Neural cell (in vitro differentiated cells): ENCODE measurements at regions not wholly inside any gene's neighbourhood (a gene's known extent, or its start where the extent isn't known, plus 50 kb on each side); places are given as distances from the start of the nearest gene placed in this dataset.

ENCODE experiments used
- EP300 ChIP-seq: fragments of 450-650 bp; conservative IDR thresholded peaks from 2 replicates; pipeline ENCODE4 v1.6.1; 2014; ENCODE audit warnings: antibody characterized with exemption, mild to moderate bottlenecking, moderate library complexity; ENCODE audit not compliant: poor library complexity, severe bottlenecking
- EZH2 ChIP-seq: fragments of 200-600, 300-800 bp; shearing (Covaris generic), sonication (generic); IDR thresholded peaks from 2 replicates; pipeline ENCODE4 v1.6.1; 2014; ENCODE audit warnings: antibody characterized with exemption, low read length, borderline replicate concordance, mild to moderate bottlenecking; ENCODE audit not compliant: insufficient read depth, poor library complexity, severe bottlenecking
- POLR2AphosphoS5 ChIP-seq: IDR thresholded peaks from 2 replicates; pipeline ENCODE4 v1.6.1; 2012
- RAD21 ChIP-seq: fragments of 450-650 bp; conservative IDR thresholded peaks from 2 replicates; pipeline ENCODE4 v1.6.1; 2014; ENCODE audit warnings: antibody characterized with exemption, mild to moderate bottlenecking, moderate library complexity
- SMC3 ChIP-seq: fragments of 450-650 bp; conservative IDR thresholded peaks from 2 replicates; pipeline ENCODE4 v1.6.1; 2014; ENCODE audit warnings: antibody characterized with exemption, mild to moderate bottlenecking, moderate library complexity; ENCODE audit not compliant: poor library complexity
- TAF1 ChIP-seq: IDR thresholded peaks from 2 replicates; pipeline ENCODE4 v1.6.1; 2012; ENCODE audit warnings: low read depth
- TF ChIP-seq, protein P1 (sequence below): fragments of 450-650 bp; IDR thresholded peaks from 2 replicates; pipeline ENCODE4 v1.5.1; 2014; ENCODE audit warnings: antibody characterized with exemption, mild to moderate bottlenecking, moderate library complexity; ENCODE audit not compliant: poor library complexity, severe bottlenecking

DNA sequence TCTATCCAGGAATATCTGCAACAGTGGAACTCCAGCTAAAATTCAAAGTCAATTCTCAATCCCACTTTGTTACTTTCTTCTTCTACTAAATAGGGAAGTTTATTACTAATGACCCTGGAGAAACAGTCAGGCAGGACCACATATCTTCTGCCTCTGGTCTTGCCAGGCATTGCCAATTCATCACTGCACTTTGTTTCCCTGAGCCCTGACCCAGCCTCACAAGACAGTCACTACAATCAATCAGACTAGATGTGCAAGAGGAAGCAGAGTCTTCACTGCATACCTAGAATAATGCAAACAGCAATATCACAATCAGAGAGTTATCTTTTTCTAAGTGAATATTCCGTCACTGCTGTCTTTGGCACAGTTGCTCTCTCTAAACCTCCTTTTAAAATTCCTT, 74.9 kb upstream of the GAS1 start:
- TF ChIP-seq EZH2 (no peak), RAD21 (no peak), POLR2AphosphoS5 (no peak), EP300 (no peak), SMC3 (no peak), TAF1 (no peak)
- TF ChIP-seq, protein P1, sequence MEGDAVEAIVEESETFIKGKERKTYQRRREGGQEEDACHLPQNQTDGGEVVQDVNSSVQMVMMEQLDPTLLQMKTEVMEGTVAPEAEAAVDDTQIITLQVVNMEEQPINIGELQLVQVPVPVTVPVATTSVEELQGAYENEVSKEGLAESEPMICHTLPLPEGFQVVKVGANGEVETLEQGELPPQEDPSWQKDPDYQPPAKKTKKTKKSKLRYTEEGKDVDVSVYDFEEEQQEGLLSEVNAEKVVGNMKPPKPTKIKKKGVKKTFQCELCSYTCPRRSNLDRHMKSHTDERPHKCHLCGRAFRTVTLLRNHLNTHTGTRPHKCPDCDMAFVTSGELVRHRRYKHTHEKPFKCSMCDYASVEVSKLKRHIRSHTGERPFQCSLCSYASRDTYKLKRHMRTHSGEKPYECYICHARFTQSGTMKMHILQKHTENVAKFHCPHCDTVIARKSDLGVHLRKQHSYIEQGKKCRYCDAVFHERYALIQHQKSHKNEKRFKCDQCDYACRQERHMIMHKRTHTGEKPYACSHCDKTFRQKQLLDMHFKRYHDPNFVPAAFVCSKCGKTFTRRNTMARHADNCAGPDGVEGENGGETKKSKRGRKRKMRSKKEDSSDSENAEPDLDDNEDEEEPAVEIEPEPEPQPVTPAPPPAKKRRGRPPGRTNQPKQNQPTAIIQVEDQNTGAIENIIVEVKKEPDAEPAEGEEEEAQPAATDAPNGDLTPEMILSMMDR: no peak
